GM19463 (cell line): ENCODE measurements at regions not wholly inside any gene's neighbourhood (a gene's known extent, or its start where the extent isn't known, plus 50 kb on each side); places are given as distances from the start of the nearest gene placed in this dataset.
A peak's percentile ranks its signal among the peaks of the same experiment; 100 is the strongest.
"Not testable (repeated sequence)": the region's sequence is repeated elsewhere in the genome, so short reads cannot be mapped to it uniquely, and the experiment has no call there.

ENCODE experiments used
- ATAC-seq: cut with Tn5 transposase; IDR thresholded peaks from one replicate; pipeline ENCODE4 v1.9.1; 2021; ENCODE audit warnings: mild to moderate bottlenecking, moderate library complexity; ENCODE audit not compliant: unreplicated experiment

- no peak for ATAC-seq
These were observed 103.9 kb upstream of the DCC start for GRCh38 chr18:52236131-52236530.

- ATAC-seq, result no peak
These were observed 102.4 kb upstream of the DCC start for GRCh38 chr18:52237551-52237950.

GRCh38 chr18:52242711-52243110, 97.3 kb upstream of the DCC start:
- ATAC-seq, result no peak

- no peak for ATAC-seq
These were observed 95.3 kb upstream of the DCC start for GRCh38 chr18:52244658-52245057.

GRCh38 chr18:52254367-52254766, 85.6 kb upstream of the DCC start:
- no peak for ATAC-seq

- not testable (repeated sequence) for ATAC-seq
These were observed 82.6 kb upstream of the DCC start for GRCh38 chr18:52257417-52257816.

- no peak for ATAC-seq
These were observed 64.2 kb upstream of the DCC start for GRCh38 chr18:52275817-52276216.

- no peak for ATAC-seq
These were observed 62.2 kb upstream of the DCC start for GRCh38 chr18:52277785-52278184.

GRCh38 chr18:52278191-52278590, 61.8 kb upstream of the DCC start:
- no peak for ATAC-seq

GRCh38 chr18:52280702-52281101, 59.3 kb upstream of the DCC start:
- no peak for ATAC-seq

GRCh38 chr18:52283927-52284326, 56.1 kb upstream of the DCC start:
- ATAC-seq, result no peak

- ATAC-seq, result no peak
These were observed 53.3 kb upstream of the DCC start for GRCh38 chr18:52286675-52287074.

- ATAC-seq, result no peak
These were observed 52.8 kb upstream of the DCC start for GRCh38 chr18:52287151-52287550.

GRCh38 chr18:52288403-52289004, 51.5 kb upstream of the DCC start:
- peak; percentile 83 for ATAC-seq

- no peak for ATAC-seq
These were observed 50.6 kb upstream of the DCC start for GRCh38 chr18:52289392-52289791.
